OCI-LY7 (cell line): ENCODE measurements at regions not wholly inside any gene's neighbourhood (a gene's known extent, or its start where the extent isn't known, plus 50 kb on each side); places are given as distances from the start of the nearest gene placed in this dataset.

Experiments
- BruUV-seq: library from RNA; stranded (reverse); fragments of 400-500 nt; replicated peaks from 2 replicates; lab custom pipeline; 2021; lab: Mats Ljungman, UMichigan
- CTCF ChIA-PET: fragments of 300-600 bp; sonication (Branson Sonifier 250); formaldehyde crosslinking; loops from one replicate; lab custom pipeline; 2022; ENCODE audit warnings: antibody characterized with exemption; ENCODE audit not compliant: unreplicated experiment; lab: Charles Lee
- POLR2A ChIA-PET: fragments of 300-600 bp; sonication (Branson Sonifier 250); formaldehyde crosslinking; loops from one replicate; lab custom pipeline; 2022; ENCODE audit warnings: antibody characterized with exemption; lab: Charles Lee
- DNase-seq: peaks from one replicate; pipeline ENCODE4 v3.0.0-alpha.2; 2015; ENCODE audit warnings: low spot score
- H2AFZ ChIP-seq: fragments of 200-600 bp; sonication (generic), shearing (Covaris generic); 2 replicates; pipeline ENCODE4 v1.6.1; 2014; ENCODE audit warnings: mild to moderate bottlenecking, antibody characterized with exemption, low read length, moderate library complexity
- H3K27ac ChIP-seq: fragments of 200-600 bp; sonication (generic); 2 replicates; pipeline ENCODE4 v1.5.1; 2014; ENCODE audit warnings: mixed run types, low read depth, mild to moderate bottlenecking, moderate library complexity, low read length, inconsistent platforms; ENCODE audit not compliant: poor library complexity, severe bottlenecking
- H3K36me3 ChIP-seq: fragments of 200-600 bp; sonication (generic); 2 replicates; pipeline ENCODE4 v1.6.1; 2014; ENCODE audit warnings: mild to moderate bottlenecking, antibody characterized with exemption, low read length, moderate library complexity, mixed read lengths; ENCODE audit not compliant: insufficient read depth
- H3K4me1 ChIP-seq: fragments of 200-600 bp; sonication (generic); 2 replicates; pipeline ENCODE4 v1.5.1; 2014; ENCODE audit warnings: mild to moderate bottlenecking, low read length; ENCODE audit not compliant: insufficient read depth, poor library complexity, severe bottlenecking
- H3K4me2 ChIP-seq: fragments of 200-600 bp; sonication (generic); 2 replicates; pipeline ENCODE4 v1.6.1; 2014; ENCODE audit warnings: mild to moderate bottlenecking, low read length
- H3K4me3 ChIP-seq: fragments of 200-600 bp; sonication (generic); 2 replicates; pipeline ENCODE4 v1.5.1; 2014; ENCODE audit warnings: mild to moderate bottlenecking, low read depth, low read length; ENCODE audit not compliant: poor library complexity, severe bottlenecking
- H3K79me2 ChIP-seq: fragments of 200-600 bp; sonication (generic); 2 replicates; pipeline ENCODE4 v1.6.1; 2016; ENCODE audit warnings: low read depth, mild to moderate bottlenecking, low read length, moderate library complexity, mixed read lengths; ENCODE audit not compliant: insufficient read depth
- H3K9me2 ChIP-seq: fragments of 200-600 bp; sonication (generic); 2 replicates; pipeline ENCODE4 v1.6.1; 2016; ENCODE audit warnings: mild to moderate bottlenecking, low read length, mixed read lengths; ENCODE audit not compliant: insufficient read depth
- H3K9me3 ChIP-seq: fragments of 200-600 bp; sonication (generic); 2 replicates; pipeline ENCODE4 v1.6.1; 2014; ENCODE audit warnings: mild to moderate bottlenecking, mixed run types, low read length, mixed read lengths
- H4K20me1 ChIP-seq: fragments of 200-600 bp; sonication (generic); 2 replicates; pipeline ENCODE4 v1.6.1; 2014; ENCODE audit warnings: mild to moderate bottlenecking, antibody characterized with exemption, low read length, moderate library complexity, mixed read lengths; ENCODE audit not compliant: insufficient read depth
- EZH2phosphoT487 ChIP-seq: fragments of 200-600 bp; sonication (generic); IDR thresholded peaks from 2 replicates; pipeline ENCODE4 v1.6.1; 2018; ENCODE audit warnings: low read depth, borderline replicate concordance, mild to moderate bottlenecking, mixed run types, antibody characterized with exemption, low read length, moderate library complexity, mixed read lengths
- intact Hi-C: fragments of 100-400 bp; cut with micrococcal nuclease; formaldehyde crosslinking; loops from one replicate; pipeline ENCODE4 v1.10.0; 2022; ENCODE audit not compliant: unreplicated experiment
- TF ChIP-seq, protein P1 (sequence below): fragments of 200-600 bp; sonication (generic); conservative IDR thresholded peaks from 2 replicates; pipeline ENCODE4 v1.5.1; 2014; ENCODE audit warnings: mild to moderate bottlenecking, antibody characterized with exemption, low read length, moderate library complexity, mixed read lengths

DNA sequence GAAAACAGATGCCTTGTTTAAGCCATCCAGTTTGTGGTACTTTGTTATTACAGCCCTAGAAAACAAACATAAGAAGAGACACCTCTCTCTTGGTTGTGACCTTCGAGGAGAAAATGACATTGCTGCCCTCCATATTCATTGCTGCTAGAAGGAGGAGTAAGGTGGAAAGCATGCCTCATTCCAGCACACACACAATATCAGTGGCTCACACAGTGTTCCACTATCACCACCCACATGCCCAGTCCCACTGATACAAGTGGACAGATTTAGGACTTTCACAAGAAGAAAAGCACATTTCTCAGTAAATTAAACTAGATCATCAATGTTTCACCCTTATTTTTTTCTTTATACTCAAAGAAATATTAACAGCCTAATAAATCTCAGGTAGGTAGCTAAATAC, 143.6 kb downstream of the PHLDA1 start:
- Histone ChIP-seq H3K4me1 (no peaks in the 10 kb centered on the region), H2AFZ (no peak overlapping the region), H3K27ac (no peak overlapping the region), H3K9me2 (no peaks in the 10 kb centered on the region), H3K36me3 (no peaks in the 10 kb centered on the region), H3K9me3 (no peaks in the 10 kb centered on the region), H3K79me2 (no peaks in the 10 kb centered on the region), H4K20me1 (no peaks in the 10 kb centered on the region), H3K4me2 (no peak overlapping the region), H3K4me3 (no peak overlapping the region)
- no peak for DNase-seq
- CTCF ChIA-PET = no interaction called here
- BruUV-seq = no TSS peak
- TF ChIP-seq, protein P1, sequence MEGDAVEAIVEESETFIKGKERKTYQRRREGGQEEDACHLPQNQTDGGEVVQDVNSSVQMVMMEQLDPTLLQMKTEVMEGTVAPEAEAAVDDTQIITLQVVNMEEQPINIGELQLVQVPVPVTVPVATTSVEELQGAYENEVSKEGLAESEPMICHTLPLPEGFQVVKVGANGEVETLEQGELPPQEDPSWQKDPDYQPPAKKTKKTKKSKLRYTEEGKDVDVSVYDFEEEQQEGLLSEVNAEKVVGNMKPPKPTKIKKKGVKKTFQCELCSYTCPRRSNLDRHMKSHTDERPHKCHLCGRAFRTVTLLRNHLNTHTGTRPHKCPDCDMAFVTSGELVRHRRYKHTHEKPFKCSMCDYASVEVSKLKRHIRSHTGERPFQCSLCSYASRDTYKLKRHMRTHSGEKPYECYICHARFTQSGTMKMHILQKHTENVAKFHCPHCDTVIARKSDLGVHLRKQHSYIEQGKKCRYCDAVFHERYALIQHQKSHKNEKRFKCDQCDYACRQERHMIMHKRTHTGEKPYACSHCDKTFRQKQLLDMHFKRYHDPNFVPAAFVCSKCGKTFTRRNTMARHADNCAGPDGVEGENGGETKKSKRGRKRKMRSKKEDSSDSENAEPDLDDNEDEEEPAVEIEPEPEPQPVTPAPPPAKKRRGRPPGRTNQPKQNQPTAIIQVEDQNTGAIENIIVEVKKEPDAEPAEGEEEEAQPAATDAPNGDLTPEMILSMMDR = no peak
- TF ChIP-seq EZH2phosphoT487 = no peak
- intact Hi-C loops = no loop called here
- POLR2A ChIA-PET = interaction anchor here (0.5 to 1.7 kb wide), 3 partner anchors 30 to 257 kb away, joined by 3 to 4 read pairs (median 3); no protein-coding TSS in a partner anchor

DNA sequence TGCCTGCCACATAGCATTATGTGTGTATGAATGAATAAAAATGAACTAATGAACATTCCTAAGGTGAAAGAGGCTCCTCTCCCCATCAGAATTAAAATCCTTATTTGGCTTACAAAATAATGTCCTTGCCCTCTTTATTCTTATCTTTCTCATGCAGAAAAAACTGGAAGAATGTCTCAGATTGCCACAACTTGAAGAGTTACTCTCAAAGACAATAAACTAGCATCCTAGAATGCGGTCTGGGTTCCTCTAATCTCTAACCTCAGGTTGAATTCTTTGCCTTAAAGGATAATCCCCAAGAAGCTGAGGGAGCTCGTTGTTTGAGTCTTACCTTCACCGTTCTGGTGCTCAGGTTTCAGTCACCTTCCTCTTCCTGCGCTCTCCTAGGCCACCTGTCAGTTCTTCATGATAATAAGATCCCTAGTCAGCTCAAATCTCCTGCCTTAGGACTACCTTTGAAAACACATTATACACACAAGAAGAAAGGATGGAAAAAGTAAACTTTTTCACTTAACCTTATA, 147.1 kb downstream of the PHLDA1 start:
- H4K20me1 ChIP-seq = no peaks in the 10 kb centered on the region
- no peaks in the 10 kb centered on the region for H3K36me3 ChIP-seq
- no peak overlapping the region for H3K4me3 ChIP-seq
- no peak overlapping the region for H3K4me2 ChIP-seq
- no peak for DNase-seq
- ChIA-PET POLR2A (interaction anchor here (1.3 to 1.5 kb wide), 2 partner anchors 8 to 36 kb away, joined by 4 to 5 read pairs; no protein-coding TSS in a partner anchor), CTCF (no interaction called here)
- intact Hi-C loops = no loop called here
- no peak for TF ChIP-seq EZH2phosphoT487
- TF ChIP-seq, protein P1 = no peak
- no peaks in the 10 kb centered on the region for H3K79me2 ChIP-seq
- no peaks in the 10 kb centered on the region for H3K9me3 ChIP-seq
- H2AFZ ChIP-seq = no peak overlapping the region
- H3K27ac ChIP-seq = no peak overlapping the region
- no TSS peak for BruUV-seq
- H3K9me2 ChIP-seq = no peaks in the 10 kb centered on the region
- H3K4me1 ChIP-seq = no peaks in the 10 kb centered on the region

DNA sequence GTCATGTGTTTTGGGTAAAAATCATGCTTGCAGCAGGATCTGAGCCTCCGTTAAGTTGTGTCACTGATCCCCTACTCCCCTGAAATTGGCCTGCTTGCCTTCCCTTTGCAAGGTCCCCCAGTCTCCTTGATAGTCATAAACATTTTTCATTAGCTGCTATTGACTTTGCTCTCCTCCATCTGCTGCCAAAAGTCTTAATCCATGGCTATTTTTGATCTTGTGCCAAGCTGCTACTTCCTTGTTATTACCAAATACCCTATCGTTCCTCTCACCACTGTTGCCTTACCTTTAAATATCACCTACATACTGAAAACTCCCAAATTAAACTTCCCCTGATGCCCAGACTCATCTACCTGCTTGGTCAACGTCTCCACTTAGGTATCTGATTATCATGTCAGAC, 148.3 kb downstream of the PHLDA1 start:
- Histone ChIP-seq H3K79me2 (no peaks in the 10 kb centered on the region), H3K36me3 (no peaks in the 10 kb centered on the region), H3K4me1 (no peaks in the 10 kb centered on the region), H3K4me2 (no peak overlapping the region), H3K9me2 (no peaks in the 10 kb centered on the region), H3K27ac (no peak overlapping the region), H4K20me1 (no peaks in the 10 kb centered on the region), H3K9me3 (no peaks in the 10 kb centered on the region), H2AFZ (no peak overlapping the region), H3K4me3 (no peak overlapping the region)
- no peak for TF ChIP-seq EZH2phosphoT487
- TF ChIP-seq, protein P1 = no peak
- POLR2A ChIA-PET = interaction anchor here (0.5 to 1.0 kb wide), 3 partner anchors 10 to 25 kb away, joined by 3 to 4 read pairs (median 3); no protein-coding TSS in a partner anchor
- CTCF ChIA-PET = no interaction called here
- no peak for DNase-seq
- no TSS peak for BruUV-seq
- intact Hi-C loops = no loop called here
